H1 (cell line): ENCODE measurements at regions not wholly inside any gene's neighbourhood (a gene's known extent, or its start where the extent isn't known, plus 50 kb on each side); places are given as distances from the start of the nearest gene placed in this dataset.

Source experiments
- CTCF ChIA-PET: fragments of 300-600 bp; sonication (Branson Sonifier 250); formaldehyde crosslinking; loops from one replicate; lab custom pipeline; 2021; ENCODE audit not compliant: partially characterized antibody; lab: Charles Lee
- POLR2A ChIA-PET: fragments of 300-600 bp; sonication (Branson Sonifier 250); formaldehyde crosslinking; loops from one replicate; lab custom pipeline; 2021; ENCODE audit warnings: inconsistent platforms; ENCODE audit not compliant: partially characterized antibody; lab: Charles Lee
- DNase-seq, 2 experiments: peaks; one replicate each; pipeline versions ENCODE4 v3.0.0 to v3.0.0-alpha.2; 2010 to 2022; ENCODE audit warnings: low spot score in 2 of 2, low read depth in 1 of 2, mixed read lengths in 1 of 2
- FAIRE-seq: peaks from 2 replicates; lab custom pipeline; 2011; peaks lifted over from hg19 to GRCh38; lab: Jason Lieb, UNC
- H2AFZ ChIP-seq: 2 replicates; pipeline ENCODE4 v1.8.1; 2012; ENCODE audit warnings: low read length, inconsistent platforms
- H2AK5ac ChIP-seq: 2 replicates; pipeline ENCODE4 v1.6.1; 2013; ENCODE audit warnings: low read depth, low read length
- H2BK120ac ChIP-seq: replicated peaks from 2 replicates; pipeline ENCODE3; 2013; ENCODE audit warnings: low read depth, low read length, inconsistent platforms
- H2BK12ac ChIP-seq: 2 replicates; pipeline ENCODE4 v1.6.1; 2013; ENCODE audit warnings: low read depth, low read length
- H2BK15ac ChIP-seq: 2 replicates; pipeline ENCODE4 v1.6.1; 2013; ENCODE audit warnings: low read length
- H2BK20ac ChIP-seq: 2 replicates; pipeline ENCODE4 v1.6.1; 2013; ENCODE audit warnings: low read length
- H2BK5ac ChIP-seq: 2 replicates; pipeline ENCODE4 v1.6.1; 2013; ENCODE audit warnings: low read depth, low read length
- H3K14ac ChIP-seq: 2 replicates; pipeline ENCODE4 v1.6.1; 2013; ENCODE audit warnings: inconsistent platforms; ENCODE audit not compliant: insufficient read length
- H3K18ac ChIP-seq: 2 replicates; pipeline ENCODE4 v1.6.1; 2013; ENCODE audit warnings: low read length; ENCODE audit errors: extremely low read depth
- H3K23ac ChIP-seq: 2 replicates; pipeline ENCODE4 v1.6.1; 2013; ENCODE audit warnings: inconsistent platforms; ENCODE audit not compliant: insufficient read length
- H3K23me2 ChIP-seq: 2 replicates; pipeline ENCODE4 v1.6.1; 2013; ENCODE audit warnings: low read depth, low read length
- H3K27ac ChIP-seq: 2 replicates; pipeline ENCODE4 v1.6.1; 2011; ENCODE audit warnings: low read depth, low read length, inconsistent platforms
- H3K27me3 ChIP-seq, 4 experiments: replicated peaks in 1 of 4; 1 replicate in 1 of 4; 2 replicates in 3 of 4; pipeline versions ENCODE4 v1.6.1 to v1.8.1; 2011 to 2013; ENCODE audit warnings: low read length in 3 of 4, mild to moderate bottlenecking in 3 of 4, inconsistent platforms in 2 of 4, mixed read lengths in 2 of 4, moderate library complexity in 1 of 4; ENCODE audit not compliant: control insufficient read depth in 3 of 4, insufficient read depth in 3 of 4; ENCODE audit errors: extremely low read depth in 1 of 4
- H3K36me3 ChIP-seq, 4 experiments: 2 replicates each; pipeline versions ENCODE4 v1.6.1 to v1.8.1; 2011 to 2013; ENCODE audit warnings: mild to moderate bottlenecking in 4 of 4, low read length in 3 of 4, moderate library complexity in 2 of 4, control low read depth in 1 of 4, inconsistent platforms in 1 of 4; ENCODE audit not compliant: insufficient read depth in 4 of 4, control insufficient read depth in 2 of 4
- H3K4ac ChIP-seq: replicated peaks from 2 replicates; pipeline ENCODE3; 2013; ENCODE audit warnings: low read length, low read depth, mixed read lengths, inconsistent platforms; ENCODE audit not compliant: insufficient read length
- H3K4me1 ChIP-seq, 4 experiments: replicated peaks in 1 of 4; 1 replicate in 1 of 4; 2 replicates in 3 of 4; pipeline versions ENCODE4 v1.6.1 to v1.8.1; 2011 to 2013; ENCODE audit warnings: low read length in 3 of 4, inconsistent platforms in 2 of 4, mixed read lengths in 1 of 4; ENCODE audit not compliant: insufficient read depth in 4 of 4, control insufficient read depth in 3 of 4
- H3K4me2 ChIP-seq, 2 experiments: 2 replicates each; pipeline versions ENCODE4 v1.6.1 to v1.8.1; 2011 to 2013; ENCODE audit warnings: low read depth in 2 of 2, low read length in 2 of 2, control low read depth in 1 of 2, inconsistent platforms in 1 of 2, mild to moderate bottlenecking in 1 of 2; ENCODE audit not compliant: insufficient read depth in 1 of 2
- H3K4me3 ChIP-seq, 4 experiments: fragments of 200-600, 300-600 bp in 1 of 4; sonication (generic), shearing (Covaris generic), sonication (Bioruptor Twin) in 1 of 4; 2 replicates each; pipeline versions ENCODE4 v1.5.1 to v1.8.1; 2011 to 2016; ENCODE audit warnings: low read length in 4 of 4, low read depth in 3 of 4, control low read depth in 2 of 4, inconsistent platforms in 2 of 4, mild to moderate bottlenecking in 2 of 4, mixed read lengths in 1 of 4, moderate library complexity in 1 of 4; ENCODE audit not compliant: insufficient read depth in 2 of 4; ENCODE audit errors: extremely low read depth in 1 of 4
- H3K56ac ChIP-seq: replicated peaks from 2 replicates; pipeline ENCODE3; 2013; ENCODE audit warnings: low read depth, mild to moderate bottlenecking, mixed read lengths, low read length, inconsistent platforms; ENCODE audit not compliant: insufficient read length
- H3K79me1 ChIP-seq: 2 replicates; pipeline ENCODE4 v1.6.1; 2013; ENCODE audit warnings: low read depth, low read length, control low read depth
- H3K79me2 ChIP-seq, 2 experiments: 2 replicates each; pipeline versions ENCODE4 v1.6.1 to v1.8.1; 2012 to 2013; ENCODE audit warnings: low read length in 2 of 2, mild to moderate bottlenecking in 2 of 2, inconsistent platforms in 1 of 2; ENCODE audit not compliant: insufficient read depth in 2 of 2, control insufficient read depth in 1 of 2
- H3K9ac ChIP-seq, 4 experiments: replicated peaks in 1 of 4; 1 replicate in 1 of 4; 2 replicates in 3 of 4; pipeline versions ENCODE4 v1.6.1 to v1.8.1; 2011 to 2013; ENCODE audit warnings: low read depth in 3 of 4, low read length in 3 of 4, control low read depth in 2 of 4, mild to moderate bottlenecking in 2 of 4, moderate library complexity in 2 of 4, inconsistent platforms in 1 of 4; ENCODE audit errors: extremely low read depth in 1 of 4
- H3K9me3 ChIP-seq, 2 experiments: 2 replicates each; pipeline versions ENCODE4 v1.6.1 to v1.8.1; 2012 to 2013; ENCODE audit warnings: mild to moderate bottlenecking in 2 of 2, moderate library complexity in 2 of 2, control low read depth in 1 of 2, inconsistent platforms in 1 of 2, low read depth in 1 of 2, low read length in 1 of 2, mixed read lengths in 1 of 2; ENCODE audit not compliant: insufficient read depth in 2 of 2
- H4K20me1 ChIP-seq, 2 experiments: replicated peaks in 1 of 2; 2 replicates each; pipeline versions ENCODE3 to v1.8.1; 2011 to 2013; ENCODE audit warnings: inconsistent platforms in 2 of 2, low read length in 2 of 2, mild to moderate bottlenecking in 1 of 2; ENCODE audit not compliant: insufficient read depth in 2 of 2, control insufficient read depth in 1 of 2
- H4K5ac ChIP-seq: 2 replicates; pipeline ENCODE4 v1.6.1; 2013; ENCODE audit warnings: low read length, low read depth, mixed read lengths, inconsistent platforms; ENCODE audit not compliant: insufficient read length
- H4K8ac ChIP-seq: 2 replicates; pipeline ENCODE4 v1.8.0; 2013; ENCODE audit warnings: mild to moderate bottlenecking, moderate library complexity, low read length, inconsistent platforms; ENCODE audit not compliant: insufficient read depth; ENCODE audit errors: extremely low read depth
- H4K91ac ChIP-seq: replicated peaks from 2 replicates; pipeline ENCODE3; 2013; ENCODE audit warnings: low read length, mixed read lengths, inconsistent platforms; ENCODE audit not compliant: insufficient read length
- ATF3 ChIP-seq: IDR thresholded peaks from 2 replicates; pipeline ENCODE4 v1.6.1; 2011; ENCODE audit warnings: low read depth, mild to moderate bottlenecking, low read length; ENCODE audit not compliant: insufficient read depth
- HDAC6 ChIP-seq: IDR thresholded peaks from one replicate; pipeline ENCODE4 v1.7.1; 2012; ENCODE audit warnings: low read depth, mild to moderate bottlenecking, inconsistent platforms, low read length, moderate library complexity
- SIRT6 ChIP-seq: IDR thresholded peaks from one replicate; pipeline ENCODE4 v1.7.1; 2012; ENCODE audit warnings: low read length, inconsistent platforms
- WGBS, 2 experiments: shearing (Covaris generic) in 1 of 2; methylation state at CpG; one replicate each; pipeline versions ENCODE4 v1.1.6 to v1.1.7; 2013 to 2015; ENCODE audit warnings: low lambda C conversion rate in 2 of 2, mixed read lengths in 2 of 2, inconsistent platforms in 1 of 2, low coverage in 1 of 2, missing lambda C conversion rate in 1 of 2; ENCODE audit not compliant: insufficient replicate concordance in 2 of 2, insufficient coverage in 1 of 2, insufficient read length in 1 of 2; ENCODE audit errors: extremely low coverage in 1 of 2, missing lambda C conversion rate in 1 of 2; 5-methylcytosine and 5-hydroxymethylcytosine counted together

- TF ChIP-seq ATF3 (no peak), HDAC6 (no peak), SIRT6 (no peak)
- H3K23ac ChIP-seq: no peak overlapping the region
- H2BK15ac ChIP-seq: no peak overlapping the region
- H4K8ac ChIP-seq: no peak overlapping the region
- no peak overlapping the region for H3K4me3 ChIP-seq
- no peaks in the 10 kb centered on the region for H3K9me3 ChIP-seq
- H3K4me2 ChIP-seq: no peak overlapping the region
- H2BK12ac ChIP-seq: no peak overlapping the region
- no peak overlapping the region for H3K27ac ChIP-seq
- H4K5ac ChIP-seq: no peak overlapping the region
- no peaks in the 10 kb centered on the region for H3K79me1 ChIP-seq
- no peak overlapping the region for H2BK20ac ChIP-seq
- no peaks in the 10 kb centered on the region for H3K79me2 ChIP-seq
- DNase-seq (no peak), FAIRE-seq (no peak)
- H2BK120ac ChIP-seq: no peak overlapping the region
- no peak overlapping the region for H2AFZ ChIP-seq
- H3K9ac ChIP-seq: no peak overlapping the region
- no peaks in the 10 kb centered on the region for H3K27me3 ChIP-seq
- no peak overlapping the region for H2BK5ac ChIP-seq
- no peaks in the 10 kb centered on the region for H3K4me1 ChIP-seq
- no peak overlapping the region for H3K4ac ChIP-seq
- H3K36me3 ChIP-seq: no peaks in the 10 kb centered on the region
- POLR2A ChIA-PET: no interaction called here
- no peak overlapping the region for H4K91ac ChIP-seq
- no peaks in the 10 kb centered on the region for H4K20me1 ChIP-seq
- WGBS, 2 experiments: 77% methylated on average over 1 of the region's 1 CpG; no CpG with 5 or more reads in 1 of the 2 experiments
- H3K18ac ChIP-seq: no peak overlapping the region
- H3K23me2 ChIP-seq: no peaks in the 10 kb centered on the region
- no peak overlapping the region for H3K56ac ChIP-seq
- H3K14ac ChIP-seq: no peak overlapping the region
- CTCF ChIA-PET: interaction anchor here (1.1 to 1.9 kb wide), 6 partner anchors 16 to 416 kb away, joined by 3 to 7 read pairs (median 4); no protein-coding TSS in a partner anchor
- no peak overlapping the region for H2AK5ac ChIP-seq
Measured at GRCh38 chr2:37812414-37812813, 112.7 kb upstream of the RMDN2 start.
